Astrocyte (in vitro differentiated cells and primary cell): ENCODE measurements at regions not wholly inside any gene's neighbourhood (a gene's known extent, or its start where the extent isn't known, plus 50 kb on each side); places are given as distances from the start of the nearest gene placed in this dataset.
A peak's percentile ranks its signal among the peaks of the same experiment; 100 is the strongest.

Experiments used
- DNase-seq: peaks from one replicate; pipeline ENCODE4 v3.0.0-alpha.2; 2010; ENCODE audit warnings: low read depth
- FAIRE-seq: peaks from 2 replicates; lab custom pipeline; 2011; peaks lifted over from hg19 to GRCh38; lab: Jason Lieb, UNC
- H2AFZ ChIP-seq: 2 replicates; pipeline ENCODE4 v1.6.0; 2012; ENCODE audit warnings: low read depth, low read length, inconsistent platforms
- H3K27ac ChIP-seq: 2 replicates; pipeline ENCODE4 v1.5.1; 2011; ENCODE audit warnings: low read depth, low read length, inconsistent platforms
- H3K27me3 ChIP-seq: 2 replicates; pipeline ENCODE4 v1.6.0; 2011; ENCODE audit warnings: low read length, inconsistent platforms; ENCODE audit not compliant: insufficient read depth
- H3K36me3 ChIP-seq: 2 replicates; pipeline ENCODE4 v1.5.1; 2011; ENCODE audit warnings: low read length, inconsistent platforms; ENCODE audit not compliant: insufficient read depth
- H3K4me1 ChIP-seq: 2 replicates; pipeline ENCODE4 v1.5.1; 2011; ENCODE audit warnings: low read length, inconsistent platforms; ENCODE audit not compliant: insufficient read depth
- H3K4me2 ChIP-seq: 2 replicates; pipeline ENCODE4 v1.6.0; 2012; ENCODE audit warnings: low read length, inconsistent platforms
- H3K4me3 ChIP-seq: 2 replicates; pipeline ENCODE4 v1.5.1; 2011; ENCODE audit warnings: low read depth, mild to moderate bottlenecking, low read length, inconsistent platforms; ENCODE audit not compliant: insufficient read depth
- H3K79me2 ChIP-seq: 2 replicates; pipeline ENCODE4 v1.6.0; 2012; ENCODE audit warnings: mild to moderate bottlenecking, low read length, inconsistent platforms; ENCODE audit not compliant: insufficient read depth
- H3K9ac ChIP-seq: 2 replicates; pipeline ENCODE4 v1.6.0; 2012; ENCODE audit warnings: mild to moderate bottlenecking, low read length, inconsistent platforms
- H3K9me3 ChIP-seq: 2 replicates; pipeline ENCODE4 v1.5.1; 2012; ENCODE audit warnings: low read depth, mild to moderate bottlenecking, low read length, inconsistent platforms; ENCODE audit not compliant: insufficient read depth
- H4K20me1 ChIP-seq: 2 replicates; pipeline ENCODE4 v1.6.0; 2012; ENCODE audit warnings: low read length, inconsistent platforms; ENCODE audit not compliant: insufficient read depth
- H3K27ac Mint-ChIP-seq: one replicate; pipeline ENCODE4 v1.8.0; 2021; ENCODE audit warnings: mild to moderate bottlenecking, mixed read lengths; ENCODE audit not compliant: unreplicated experiment
- H3K27me3 Mint-ChIP-seq: one replicate; pipeline ENCODE4 v1.8.0; 2021; ENCODE audit warnings: low read depth, mixed read lengths; ENCODE audit not compliant: unreplicated experiment
- H3K36me3 Mint-ChIP-seq: one replicate; pipeline ENCODE4 v1.8.0; 2021; ENCODE audit warnings: low read depth, mixed read lengths; ENCODE audit not compliant: unreplicated experiment
- H3K4me1 Mint-ChIP-seq: one replicate; pipeline ENCODE4 v1.8.0; 2021; ENCODE audit warnings: low read depth, mixed read lengths; ENCODE audit not compliant: unreplicated experiment
- H3K4me3 Mint-ChIP-seq: one replicate; pipeline ENCODE4 v1.8.0; 2021; ENCODE audit warnings: mild to moderate bottlenecking, moderate library complexity, mixed read lengths; ENCODE audit not compliant: unreplicated experiment
- H3K9me3 Mint-ChIP-seq: one replicate; pipeline ENCODE4 v1.8.0; 2021; ENCODE audit warnings: mild to moderate bottlenecking, mixed read lengths; ENCODE audit not compliant: unreplicated experiment
- EZH2 ChIP-seq: IDR thresholded peaks from 2 replicates; pipeline ENCODE4 v1.6.1; 2012; ENCODE audit warnings: mild to moderate bottlenecking, low read length, inconsistent platforms; ENCODE audit not compliant: insufficient read depth
- TF ChIP-seq, protein P1 (sequence below): IDR thresholded peaks from 2 replicates; pipeline ENCODE4 v1.5.1; 2011; ENCODE audit warnings: low read depth, mild to moderate bottlenecking, inconsistent platforms, low read length, moderate library complexity; ENCODE audit not compliant: insufficient read depth

DNA sequence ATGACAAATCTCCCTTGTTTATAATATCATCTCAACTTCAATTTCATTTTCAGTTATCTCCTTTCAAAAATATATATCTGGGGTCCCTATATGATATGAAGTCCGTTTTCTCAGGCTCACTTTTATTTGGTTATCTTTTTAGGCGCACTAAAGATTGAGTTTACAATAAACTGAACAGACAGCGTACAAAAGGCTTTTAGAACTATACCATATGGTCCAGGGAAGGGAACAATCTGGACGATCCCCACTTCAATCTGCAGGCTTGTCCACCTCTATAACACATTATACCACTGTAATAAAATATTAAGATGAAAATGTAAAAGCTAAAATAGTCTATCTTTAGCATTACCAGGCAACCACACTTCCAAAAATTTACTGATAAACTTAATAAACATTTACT is 289.9 kb downstream of the ZEB2 start:
- no peak overlapping the region for H3K4me2 ChIP-seq
- no peaks in the 10 kb centered on the region for H4K20me1 ChIP-seq
- no peaks in the 10 kb centered on the region for H3K27me3 ChIP-seq
- FAIRE-seq (no peak), DNase-seq (no peak)
- Mint-ChIP-seq H3K9me3 (no peaks in the 10 kb centered on the region), H3K36me3 (peaks cover 2% of the 10 kb centered on the region), H3K4me3 (no peak overlapping the region), H3K27me3 (no peaks in the 10 kb centered on the region), H3K27ac (peak overlapping the region; percentile 77), H3K4me1 (peaks cover 8% of the 10 kb centered on the region)
- H3K4me3 ChIP-seq, result no peak overlapping the region
- no peak overlapping the region for H3K9ac ChIP-seq
- H3K79me2 ChIP-seq, result no peaks in the 10 kb centered on the region
- no peaks in the 10 kb centered on the region for H3K36me3 ChIP-seq
- TF ChIP-seq, protein P1, sequence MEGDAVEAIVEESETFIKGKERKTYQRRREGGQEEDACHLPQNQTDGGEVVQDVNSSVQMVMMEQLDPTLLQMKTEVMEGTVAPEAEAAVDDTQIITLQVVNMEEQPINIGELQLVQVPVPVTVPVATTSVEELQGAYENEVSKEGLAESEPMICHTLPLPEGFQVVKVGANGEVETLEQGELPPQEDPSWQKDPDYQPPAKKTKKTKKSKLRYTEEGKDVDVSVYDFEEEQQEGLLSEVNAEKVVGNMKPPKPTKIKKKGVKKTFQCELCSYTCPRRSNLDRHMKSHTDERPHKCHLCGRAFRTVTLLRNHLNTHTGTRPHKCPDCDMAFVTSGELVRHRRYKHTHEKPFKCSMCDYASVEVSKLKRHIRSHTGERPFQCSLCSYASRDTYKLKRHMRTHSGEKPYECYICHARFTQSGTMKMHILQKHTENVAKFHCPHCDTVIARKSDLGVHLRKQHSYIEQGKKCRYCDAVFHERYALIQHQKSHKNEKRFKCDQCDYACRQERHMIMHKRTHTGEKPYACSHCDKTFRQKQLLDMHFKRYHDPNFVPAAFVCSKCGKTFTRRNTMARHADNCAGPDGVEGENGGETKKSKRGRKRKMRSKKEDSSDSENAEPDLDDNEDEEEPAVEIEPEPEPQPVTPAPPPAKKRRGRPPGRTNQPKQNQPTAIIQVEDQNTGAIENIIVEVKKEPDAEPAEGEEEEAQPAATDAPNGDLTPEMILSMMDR, result no peak
- TF ChIP-seq EZH2, result no peak
- no peaks in the 10 kb centered on the region for H3K4me1 ChIP-seq
- H3K27ac ChIP-seq, result no peak overlapping the region
- H2AFZ ChIP-seq, result no peak overlapping the region
- no peaks in the 10 kb centered on the region for H3K9me3 ChIP-seq

DNA sequence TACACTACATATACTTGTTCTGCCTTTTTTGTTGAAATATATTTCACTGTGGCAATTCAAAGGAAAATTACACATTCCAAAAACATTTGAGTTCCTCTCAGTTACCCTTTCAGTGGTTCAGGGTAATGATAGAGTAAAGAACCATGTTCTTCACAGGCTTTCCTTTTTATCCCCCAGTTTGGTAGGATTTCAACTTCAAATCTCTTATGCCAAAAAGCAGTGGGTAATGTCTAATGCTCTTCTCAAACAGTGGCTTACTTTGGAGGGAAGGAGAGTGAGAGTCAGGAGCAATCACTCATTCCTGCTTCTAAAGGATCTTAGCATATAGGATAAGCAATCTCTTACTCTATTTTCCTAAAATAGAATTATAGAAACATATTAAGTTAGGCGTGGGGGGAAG is 290.6 kb downstream of the ZEB2 start:
- Mint-ChIP-seq H3K4me3 (no peak overlapping the region), H3K36me3 (peaks cover under 1% of the 10 kb centered on the region), H3K9me3 (no peaks in the 10 kb centered on the region), H3K4me1 (peaks cover 8% of the 10 kb centered on the region), H3K27me3 (no peaks in the 10 kb centered on the region), H3K27ac (peak overlapping the region; percentile 42)
- Histone ChIP-seq H3K36me3 (no peaks in the 10 kb centered on the region), H3K27me3 (no peaks in the 10 kb centered on the region), H3K9ac (no peak overlapping the region), H3K27ac (no peak overlapping the region), H3K4me2 (no peak overlapping the region), H3K4me3 (no peak overlapping the region), H3K4me1 (no peaks in the 10 kb centered on the region), H3K9me3 (no peaks in the 10 kb centered on the region), H2AFZ (no peak overlapping the region), H4K20me1 (no peaks in the 10 kb centered on the region), H3K79me2 (no peaks in the 10 kb centered on the region)
- DNase-seq, result no peak
- TF ChIP-seq EZH2, result no peak
- TF ChIP-seq, protein P1, result no peak
- FAIRE-seq, result no peak

DNA sequence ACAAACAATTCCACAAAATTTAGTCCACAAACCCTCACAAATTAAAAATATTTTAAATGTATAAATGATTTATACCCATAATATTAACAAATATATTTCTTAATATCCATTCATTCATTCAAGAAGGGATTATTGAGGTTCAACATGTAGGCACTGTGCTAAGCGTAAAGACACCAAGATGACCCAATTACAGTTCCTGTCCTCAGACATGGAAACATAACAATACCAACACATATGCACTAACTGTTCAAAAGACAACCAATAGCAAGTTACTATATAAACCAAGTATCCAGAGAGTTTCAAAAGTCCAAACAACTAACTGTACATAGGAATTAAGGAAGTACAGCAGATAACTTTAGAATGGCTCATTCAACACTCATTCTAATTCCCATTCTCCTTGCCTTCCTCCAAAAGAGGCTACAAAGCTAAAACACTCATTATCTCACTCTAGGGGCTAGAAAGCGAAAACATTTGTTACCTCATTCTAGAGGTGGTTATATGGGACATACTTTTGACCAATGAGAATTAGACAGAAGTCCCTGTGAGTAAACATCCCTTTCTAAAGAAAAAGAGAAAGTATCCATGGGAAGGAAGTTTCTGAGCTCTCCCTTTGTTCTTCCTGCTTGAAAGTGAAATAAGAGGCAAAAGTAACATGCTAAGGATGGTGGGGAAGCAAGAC is 292.4 kb downstream of the ZEB2 start:
- no peak overlapping the region for H3K9ac ChIP-seq
- Mint-ChIP-seq H3K27me3 (no peaks in the 10 kb centered on the region), H3K27ac (no peak overlapping the region), H3K9me3 (no peaks in the 10 kb centered on the region), H3K4me1 (peaks cover 8% of the 10 kb centered on the region), H3K4me3 (no peak overlapping the region), H3K36me3 (no peaks in the 10 kb centered on the region)
- DNase-seq (no peak), FAIRE-seq (no peak)
- H3K9me3 ChIP-seq, result no peaks in the 10 kb centered on the region
- no peak overlapping the region for H3K4me3 ChIP-seq
- no peaks in the 10 kb centered on the region for H3K27me3 ChIP-seq
- H3K79me2 ChIP-seq, result no peaks in the 10 kb centered on the region
- no peaks in the 10 kb centered on the region for H3K4me1 ChIP-seq
- no peak overlapping the region for H3K4me2 ChIP-seq
- no peak overlapping the region for H3K27ac ChIP-seq
- H4K20me1 ChIP-seq, result no peaks in the 10 kb centered on the region
- H3K36me3 ChIP-seq, result no peaks in the 10 kb centered on the region
- no peak for TF ChIP-seq EZH2
- TF ChIP-seq, protein P1, result no peak
- H2AFZ ChIP-seq, result no peak overlapping the region
